ENCODE measurements at regions not wholly inside any gene's neighbourhood (a gene's known extent, or its start where the extent isn't known, plus 50 kb on each side); places are given as distances from the start of the nearest gene placed in this dataset.

- H3K27ac ChIP-seq (ENCODE audit: low read depth, low read length): no peak overlapping the region
- Mint-ChIP-seq H3K27ac (no peak overlapping the region), H3K36me3 (no peaks in the 10 kb centered on the region), H3K27me3 (no peaks in the 10 kb centered on the region), H3K9me3 (peaks cover 0 to 2% (median 0%) of the 10 kb centered on the region in 8 donors), H3K4me1 (no peaks in the 10 kb centered on the region), H3K4me3 (no peak overlapping the region)
- H3K4me3 ChIP-seq (ENCODE audit: low read length in 2 of 2): no peak overlapping the region
- H3K4me1 ChIP-seq (ENCODE audit: insufficient read depth, low read length): no peaks in the 10 kb centered on the region
- ChIA-PET POLR2A (ENCODE audit: partially characterized antibody) (no interaction called here), CTCF (ENCODE audit: partially characterized antibody) (no interaction called here)
- no peaks in the 10 kb centered on the region for H3K36me3 ChIP-seq (ENCODE audit: insufficient read depth, low read length)
- no peaks in the 10 kb centered on the region for H3K27me3 ChIP-seq (ENCODE audit: insufficient read depth, low read length)
- no peaks in the 10 kb centered on the region for H3K9me3 ChIP-seq (ENCODE audit: control insufficient read depth in 1 of 2, low read length in 2 of 2)
- intact Hi-C loops (cut with micrococcal nuclease): no loop called here
- DNase-seq: no peak
Measured at GRCh38 chr15:53397041-53397616, 362.3 kb downstream of the WDR72 start.

- no peaks in the 10 kb centered on the region for H3K9me3 ChIP-seq (ENCODE audit: control insufficient read depth in 1 of 2, low read length in 2 of 2)
- CTCF ChIA-PET (ENCODE audit: partially characterized antibody): no interaction called here
- POLR2A ChIA-PET (ENCODE audit: partially characterized antibody): no interaction called here
- H3K36me3 Mint-ChIP-seq: no peaks in the 10 kb centered on the region
- peaks cover 0 to 2% (median 0%) of the 10 kb centered on the region in 8 donors for H3K9me3 Mint-ChIP-seq
- H3K27ac Mint-ChIP-seq: no peak overlapping the region
- no peak for DNase-seq
- H3K27ac ChIP-seq (ENCODE audit: low read depth, low read length): no peak overlapping the region
- H3K4me1 Mint-ChIP-seq: no peaks in the 10 kb centered on the region
- no peak overlapping the region for H3K4me3 ChIP-seq (ENCODE audit: low read length in 2 of 2)
- no peaks in the 10 kb centered on the region for H3K4me1 ChIP-seq (ENCODE audit: insufficient read depth, low read length)
- H3K27me3 Mint-ChIP-seq: no peaks in the 10 kb centered on the region
- H3K4me3 Mint-ChIP-seq: no peak overlapping the region
- intact Hi-C loops (cut with micrococcal nuclease): no loop called here
- no peaks in the 10 kb centered on the region for H3K27me3 ChIP-seq (ENCODE audit: insufficient read depth, low read length)
- no peaks in the 10 kb centered on the region for H3K36me3 ChIP-seq (ENCODE audit: insufficient read depth, low read length)
Measured at GRCh38 chr15:53395871-53396270, 363.6 kb downstream of the WDR72 start.

- POLR2A ChIA-PET (ENCODE audit: partially characterized antibody): no interaction called here
- no peak overlapping the region for H3K27ac ChIP-seq (ENCODE audit: low read depth, low read length)
- Mint-ChIP-seq H3K9me3 (peaks cover 0 to 3% (median 0%) of the 10 kb centered on the region in 8 donors), H3K4me3 (no peak overlapping the region), H3K36me3 (no peaks in the 10 kb centered on the region), H3K27ac (no peak overlapping the region), H3K4me1 (no peaks in the 10 kb centered on the region), H3K27me3 (peaks cover 0 to 1% of the 10 kb centered on the region in 2 donors)
- no peaks in the 10 kb centered on the region for H3K36me3 ChIP-seq (ENCODE audit: insufficient read depth, low read length)
- intact Hi-C loops (cut with micrococcal nuclease): no loop called here
- H3K27me3 ChIP-seq (ENCODE audit: insufficient read depth, low read length): no peaks in the 10 kb centered on the region
- DNase-seq: no peak
- no peak overlapping the region for H3K4me3 ChIP-seq (ENCODE audit: low read length in 2 of 2)
- no peaks in the 10 kb centered on the region for H3K4me1 ChIP-seq (ENCODE audit: insufficient read depth, low read length)
- CTCF ChIA-PET (ENCODE audit: partially characterized antibody): no interaction called here
- no peaks in the 10 kb centered on the region for H3K9me3 ChIP-seq (ENCODE audit: control insufficient read depth in 1 of 2, low read length in 2 of 2)
Measured at GRCh38 chr15:53390549-53390948, 368.9 kb downstream of the WDR72 start.

- no peak for DNase-seq
- no peak overlapping the region for H3K27ac ChIP-seq (ENCODE audit: low read depth, low read length)
- Mint-ChIP-seq H3K4me1 (no peaks in the 10 kb centered on the region), H3K27ac (no peak overlapping the region), H3K27me3 (peaks cover 0 to 1% of the 10 kb centered on the region in 2 donors), H3K9me3 (peaks cover 0 to 3% (median 0%) of the 10 kb centered on the region in 8 donors), H3K36me3 (no peaks in the 10 kb centered on the region), H3K4me3 (no peak overlapping the region)
- no peaks in the 10 kb centered on the region for H3K9me3 ChIP-seq (ENCODE audit: control insufficient read depth in 1 of 2, low read length in 2 of 2)
- H3K4me3 ChIP-seq (ENCODE audit: low read length in 2 of 2): no peak overlapping the region
- CTCF ChIA-PET (ENCODE audit: partially characterized antibody): no interaction called here
- H3K36me3 ChIP-seq (ENCODE audit: insufficient read depth, low read length): no peaks in the 10 kb centered on the region
- POLR2A ChIA-PET (ENCODE audit: partially characterized antibody): no interaction called here
- H3K27me3 ChIP-seq (ENCODE audit: insufficient read depth, low read length): no peaks in the 10 kb centered on the region
- intact Hi-C loops (cut with micrococcal nuclease): no loop called here
- H3K4me1 ChIP-seq (ENCODE audit: insufficient read depth, low read length): no peaks in the 10 kb centered on the region
Measured at GRCh38 chr15:53389271-53390037, 370.0 kb downstream of the WDR72 start.

- H3K4me3 Mint-ChIP-seq: no peak overlapping the region
- H3K4me1 Mint-ChIP-seq: no peaks in the 10 kb centered on the region
- intact Hi-C loops (cut with micrococcal nuclease): no loop called here
Measured at GRCh38 chr15:53384417-53384816, 375.0 kb downstream of the WDR72 start.

GRCh38 chr15:53378096-53378800 lies 381.2 kb downstream of the WDR72 start:
- Histone ChIP-seq H3K36me3 (ENCODE audit: insufficient read depth, low read length) (no peaks in the 10 kb centered on the region), H3K27ac (ENCODE audit: low read depth, low read length) (no peak overlapping the region), H3K9me3 (ENCODE audit: control insufficient read depth in 1 of 2, low read length in 2 of 2) (no peaks in the 10 kb centered on the region), H3K4me1 (ENCODE audit: insufficient read depth, low read length) (no peaks in the 10 kb centered on the region), H3K27me3 (ENCODE audit: insufficient read depth, low read length) (no peaks in the 10 kb centered on the region), H3K4me3 (ENCODE audit: low read length in 2 of 2) (no peak overlapping the region)
- intact Hi-C loops (cut with micrococcal nuclease): no loop called here
- DNase-seq: no peak
- no peaks in the 10 kb centered on the region for H3K36me3 Mint-ChIP-seq
- H3K9me3 Mint-ChIP-seq: peaks cover 0 to 2% (median 0%) of the 10 kb centered on the region in 8 donors
- no peak overlapping the region for H3K4me3 Mint-ChIP-seq
- POLR2A ChIA-PET (ENCODE audit: partially characterized antibody): no interaction called here
- no peaks in the 10 kb centered on the region for H3K4me1 Mint-ChIP-seq
- CTCF ChIA-PET (ENCODE audit: partially characterized antibody): no interaction called here
- H3K27ac Mint-ChIP-seq: peak overlapping the region in 1 of 7 donors; percentile 25
- no peaks in the 10 kb centered on the region for H3K27me3 Mint-ChIP-seq

More at GRCh38 chr15:53384417-53384816, 375.0 kb downstream of the WDR72 start:
- POLR2A ChIA-PET (ENCODE audit: partially characterized antibody): no interaction called here
- H3K36me3 Mint-ChIP-seq: no peaks in the 10 kb centered on the region
- no peaks in the 10 kb centered on the region for H3K36me3 ChIP-seq (ENCODE audit: insufficient read depth, low read length)
- H3K27ac ChIP-seq (ENCODE audit: low read depth, low read length): no peak overlapping the region
- DNase-seq: no peak
- peaks cover 0 to 4% (median 0%) of the 10 kb centered on the region in 8 donors for H3K9me3 Mint-ChIP-seq
- H3K9me3 ChIP-seq (ENCODE audit: control insufficient read depth in 1 of 2, low read length in 2 of 2): no peaks in the 10 kb centered on the region
- no peak overlapping the region for H3K27ac Mint-ChIP-seq
- no peaks in the 10 kb centered on the region for H3K4me1 ChIP-seq (ENCODE audit: insufficient read depth, low read length)
- CTCF ChIA-PET (ENCODE audit: partially characterized antibody): no interaction called here
- peaks cover 0 to 1% of the 10 kb centered on the region in 2 donors for H3K27me3 Mint-ChIP-seq
- H3K4me3 ChIP-seq (ENCODE audit: low read length in 2 of 2): no peak overlapping the region
- no peaks in the 10 kb centered on the region for H3K27me3 ChIP-seq (ENCODE audit: insufficient read depth, low read length)

- peaks cover 0 to 21% (median 6%) of the 10 kb centered on the region in 8 donors for H3K9me3 Mint-ChIP-seq
- Histone ChIP-seq H3K9me3 (ENCODE audit: control insufficient read depth in 1 of 2, low read length in 2 of 2) (no peaks in the 10 kb centered on the region), H3K27me3 (ENCODE audit: insufficient read depth, low read length) (no peaks in the 10 kb centered on the region), H3K36me3 (ENCODE audit: insufficient read depth, low read length) (no peaks in the 10 kb centered on the region), H3K27ac (ENCODE audit: low read depth, low read length) (no peak overlapping the region), H3K4me3 (ENCODE audit: low read length in 2 of 2) (no peak overlapping the region), H3K4me1 (ENCODE audit: insufficient read depth, low read length) (no peaks in the 10 kb centered on the region)
- H3K4me3 Mint-ChIP-seq: no peak overlapping the region
- H3K27me3 Mint-ChIP-seq: no peaks in the 10 kb centered on the region
- no peaks in the 10 kb centered on the region for H3K4me1 Mint-ChIP-seq
- H3K27ac Mint-ChIP-seq: no peak overlapping the region
- ChIA-PET POLR2A (ENCODE audit: partially characterized antibody) (no interaction called here), CTCF (ENCODE audit: partially characterized antibody) (no interaction called here)
- no peak for DNase-seq
- no peaks in the 10 kb centered on the region for H3K36me3 Mint-ChIP-seq
- intact Hi-C loops (cut with micrococcal nuclease): no loop called here
Measured at GRCh38 chr15:53367740-53368139, 391.7 kb downstream of the WDR72 start.

All from CD4-positive, alpha-beta memory T cell (primary cell).